ENCODE measurements at regions not wholly inside any gene's neighbourhood (a gene's known extent, or its start where the extent isn't known, plus 50 kb on each side); places are given as distances from the start of the nearest gene placed in this dataset.

GRCh38 chr3:174776123-174776522, 83.0 kb upstream of the NAALADL2 start:
- H3K4me3 ChIP-seq (ENCODE audit: low read depth in 2 of 2, low read length in 1 of 2), result no peak overlapping the region
- no peak for DNase-seq
- no peaks in the 10 kb centered on the region for H3K9me3 ChIP-seq
- ChIA-PET CTCF (no interaction called here), POLR2A (no interaction called here)
- H3K36me3 ChIP-seq (replicated peaks in 1 of 2; ENCODE audit: control insufficient read depth in 1 of 2, insufficient read depth in 2 of 2, low read length in 1 of 2), result no peaks in the 10 kb centered on the region
- H4K20me1 ChIP-seq (ENCODE audit: insufficient read depth), result no peaks in the 10 kb centered on the region
- 80% methylated on average over 4 of the region's 4 CpGs for WGBS (ENCODE audit: low lambda C conversion rate)
- TF ChIP-seq GATA2 (CRISPR knock-in tag; IDR thresholded peaks at IDR 0.05) (no peak), GABPA (IDR thresholded peaks at IDR 0.05; ENCODE audit: low read depth) (no peak), JUND (IDR thresholded peaks at IDR 0.05) (no peak), NRF1 (IDR thresholded peaks at IDR 0.05; ENCODE audit: low read depth, low read length) (no peak)
- H3K79me2 ChIP-seq (ENCODE audit: insufficient read depth), result no peaks in the 10 kb centered on the region
- H3K27me3 ChIP-seq (ENCODE audit: insufficient read depth), result no peaks in the 10 kb centered on the region
- H3K27ac ChIP-seq (ENCODE audit: low read depth in 2 of 2, low read length in 1 of 2), result no peak overlapping the region
- no peak overlapping the region for H2AFZ ChIP-seq (ENCODE audit: low read depth)
- H3F3A ChIP-seq (replicated peaks; ENCODE audit: insufficient read depth), result peaks cover 5% of the 10 kb centered on the region
- H3K9me2 ChIP-seq, result no peaks in the 10 kb centered on the region
- H3K4me1 ChIP-seq (ENCODE audit: control insufficient read depth in 1 of 2, insufficient read depth in 2 of 2, low read depth in 1 of 2, low read length in 1 of 2), result peaks cover 0 to 6% of the 10 kb centered on the region in 2 experiments; a peak in 1 of 4 replicates
- H3K4me2 ChIP-seq, result no peak overlapping the region
- H3K9ac ChIP-seq, result no peak overlapping the region

- Histone ChIP-seq H4K20me1 (ENCODE audit: insufficient read depth) (no peaks in the 10 kb centered on the region), H3K9ac (no peak overlapping the region), H3K36me3 (replicated peaks in 1 of 2; ENCODE audit: control insufficient read depth in 1 of 2, insufficient read depth in 2 of 2, low read length in 1 of 2) (no peaks in the 10 kb centered on the region), H3K27ac (ENCODE audit: low read depth in 2 of 2, low read length in 1 of 2) (no peak overlapping the region), H2AFZ (ENCODE audit: low read depth) (no peak overlapping the region), H3K79me2 (ENCODE audit: insufficient read depth) (no peaks in the 10 kb centered on the region), H3K4me2 (no peak overlapping the region), H3K9me3 (no peaks in the 10 kb centered on the region), H3K27me3 (ENCODE audit: insufficient read depth) (no peaks in the 10 kb centered on the region), H3K4me3 (ENCODE audit: low read depth in 2 of 2, low read length in 1 of 2) (no peak overlapping the region), H3K9me2 (no peaks in the 10 kb centered on the region), H3F3A (replicated peaks; ENCODE audit: insufficient read depth) (peaks cover 5% of the 10 kb centered on the region), H3K4me1 (ENCODE audit: control insufficient read depth in 1 of 2, insufficient read depth in 2 of 2, low read depth in 1 of 2, low read length in 1 of 2) (peaks cover 0 to 6% of the 10 kb centered on the region in 2 experiments; a peak in 1 of 4 replicates)
- TF ChIP-seq RFX5 (IDR thresholded peaks at IDR 0.05; ENCODE audit: low read length) (no peak), CHD2 (IDR thresholded peaks at IDR 0.05; ENCODE audit: low read length, partially characterized antibody) (no peak), FOXM1 (IDR thresholded peaks at IDR 0.05; ENCODE audit: low read depth) (no peak), IRF3 (IDR thresholded peaks at IDR 0.05; ENCODE audit: low read depth, low read length) (no peak), EP300 (IDR thresholded peaks at IDR 0.05; ENCODE audit: borderline replicate concordance in 1 of 2, low read depth in 1 of 2, low read length in 1 of 2) (no peak), SMC3 (IDR thresholded peaks at IDR 0.05; ENCODE audit: low read depth, low read length) (no peak), USF1 (IDR thresholded peaks at IDR 0.05; ENCODE audit: borderline replicate concordance, low read depth) (no peak), GABPA (IDR thresholded peaks at IDR 0.05; ENCODE audit: low read depth) (no peak), TEAD4 (IDR thresholded peaks at IDR 0.05; ENCODE audit: borderline replicate concordance, insufficient read depth) (no peak), SIN3A (IDR thresholded peaks at IDR 0.05; ENCODE audit: borderline replicate concordance, low read depth, low read length) (no peak), NRF1 (IDR thresholded peaks at IDR 0.05; ENCODE audit: low read depth, low read length) (no peak), POLR2AphosphoS5 (IDR thresholded peaks at IDR 0.05; ENCODE audit: low read depth, low read length) (no peak), GATA2 (CRISPR knock-in tag; IDR thresholded peaks at IDR 0.05) (no peak), CTCF (IDR thresholded peaks at IDR 0.05) (no peak), TAF1 (IDR thresholded peaks at IDR 0.05; ENCODE audit: borderline replicate concordance, low read depth, low read length) (no peak), NFIC (IDR thresholded peaks at IDR 0.05; ENCODE audit: borderline replicate concordance) (no peak), FOSL2 (IDR thresholded peaks at IDR 0.05; ENCODE audit: borderline replicate concordance, low read depth) (no peak), JUND (IDR thresholded peaks at IDR 0.05) (no peak)
- no peak for DNase-seq
- CTCF ChIA-PET, result interaction anchor here (0.6 kb wide), 1 partner anchor 152 kb away, joined by 3 read pairs; no protein-coding TSS in a partner anchor
- 85% methylated on average over 2 of the region's 2 CpGs for WGBS (ENCODE audit: low lambda C conversion rate)
- POLR2A ChIA-PET, result no interaction called here
Observed at GRCh38 chr3:174776636-174777035, 82.5 kb upstream of the NAALADL2 start.
